ENCODE measurements at regions not wholly inside any gene's neighbourhood (a gene's known extent, or its start where the extent isn't known, plus 50 kb on each side); places are given as distances from the start of the nearest gene placed in this dataset.

DNA sequence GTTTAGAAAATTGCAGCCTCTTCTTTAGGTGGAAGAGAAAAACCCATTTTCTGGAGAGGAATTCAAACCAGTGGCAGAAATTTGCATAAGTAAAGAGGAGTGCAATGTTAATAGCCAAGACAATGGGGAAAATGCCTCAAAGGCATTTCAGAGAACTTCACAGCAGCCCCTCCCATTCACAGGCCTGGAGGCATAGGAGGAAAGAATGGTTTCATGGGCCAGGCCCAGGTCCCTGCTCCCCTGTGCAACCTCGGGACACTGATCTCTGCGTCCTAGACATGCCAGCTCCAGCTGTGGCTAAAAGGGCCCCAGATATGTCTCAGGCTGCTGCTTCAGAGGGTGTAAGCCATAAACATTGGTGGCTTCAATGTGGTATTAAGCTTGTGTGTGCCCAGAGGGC lies 161.8 kb upstream of the CENPE start:
- Histone ChIP-seq H3K9ac (ENCODE audit: control insufficient read depth, extremely low read depth, insufficient read depth, low read length) (no peak overlapping the region), H3K4me1 (ENCODE audit: control insufficient read depth, extremely low read depth, insufficient read depth, low read length) (no peaks in the 10 kb centered on the region), H3K4me2 (ENCODE audit: control insufficient read depth, extremely low read depth, insufficient read depth, low read depth, low read length) (no peak overlapping the region), H3K4me3 (ENCODE audit: control insufficient read depth in 2 of 3, extremely low read depth in 1 of 3, insufficient read depth in 2 of 3, low read depth in 1 of 3, low read length in 3 of 3) (no peak overlapping the region), H3K79me2 (ENCODE audit: control insufficient read depth, insufficient read depth, low read length) (no peaks in the 10 kb centered on the region), H2AFZ (ENCODE audit: control insufficient read depth, low read length) (no peak overlapping the region), H4K20me1 (ENCODE audit: control insufficient read depth, extremely low read depth, insufficient read depth, low read length) (no peaks in the 10 kb centered on the region), H3K27ac (ENCODE audit: control insufficient read depth, insufficient read depth, low read length) (no peak overlapping the region), H3K36me3 (ENCODE audit: control insufficient read depth in 2 of 2, extremely low read depth in 1 of 2, insufficient read depth in 2 of 2, low read length in 2 of 2) (no peaks in the 10 kb centered on the region), H3K9me3 (ENCODE audit: control insufficient read depth, low read depth, low read length) (no peaks in the 10 kb centered on the region), H3K27me3 (ENCODE audit: control insufficient read depth, extremely low read depth, insufficient read depth, low read length) (no peaks in the 10 kb centered on the region), H3K9me1 (ENCODE audit: control insufficient read depth, extremely low read depth, insufficient read depth, low read length) (no peaks in the 10 kb centered on the region)
- DNase-seq (ENCODE audit: low read depth, low spot score) (no peak), FAIRE-seq (no peak)
- dilution Hi-C loops (cut with MboI; ENCODE audit: extremely low pct_ligation_motif_present, low sequenced_read_pairs), result no loop called here
- TF ChIP-seq, protein P1, sequence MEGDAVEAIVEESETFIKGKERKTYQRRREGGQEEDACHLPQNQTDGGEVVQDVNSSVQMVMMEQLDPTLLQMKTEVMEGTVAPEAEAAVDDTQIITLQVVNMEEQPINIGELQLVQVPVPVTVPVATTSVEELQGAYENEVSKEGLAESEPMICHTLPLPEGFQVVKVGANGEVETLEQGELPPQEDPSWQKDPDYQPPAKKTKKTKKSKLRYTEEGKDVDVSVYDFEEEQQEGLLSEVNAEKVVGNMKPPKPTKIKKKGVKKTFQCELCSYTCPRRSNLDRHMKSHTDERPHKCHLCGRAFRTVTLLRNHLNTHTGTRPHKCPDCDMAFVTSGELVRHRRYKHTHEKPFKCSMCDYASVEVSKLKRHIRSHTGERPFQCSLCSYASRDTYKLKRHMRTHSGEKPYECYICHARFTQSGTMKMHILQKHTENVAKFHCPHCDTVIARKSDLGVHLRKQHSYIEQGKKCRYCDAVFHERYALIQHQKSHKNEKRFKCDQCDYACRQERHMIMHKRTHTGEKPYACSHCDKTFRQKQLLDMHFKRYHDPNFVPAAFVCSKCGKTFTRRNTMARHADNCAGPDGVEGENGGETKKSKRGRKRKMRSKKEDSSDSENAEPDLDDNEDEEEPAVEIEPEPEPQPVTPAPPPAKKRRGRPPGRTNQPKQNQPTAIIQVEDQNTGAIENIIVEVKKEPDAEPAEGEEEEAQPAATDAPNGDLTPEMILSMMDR (optimal IDR thresholded peaks at IDR 0.05 in 1 of 3, IDR thresholded peaks at IDR 0.05 in 1 of 3, conservative IDR thresholded peaks at IDR 0.05 in 1 of 3; ENCODE audit: extremely low read depth in 1 of 3, insufficient read depth in 2 of 3, low read length in 3 of 3), result no peak
- no peak for TF ChIP-seq EZH2 (IDR thresholded peaks at IDR 0.05; ENCODE audit: low read length)

DNA sequence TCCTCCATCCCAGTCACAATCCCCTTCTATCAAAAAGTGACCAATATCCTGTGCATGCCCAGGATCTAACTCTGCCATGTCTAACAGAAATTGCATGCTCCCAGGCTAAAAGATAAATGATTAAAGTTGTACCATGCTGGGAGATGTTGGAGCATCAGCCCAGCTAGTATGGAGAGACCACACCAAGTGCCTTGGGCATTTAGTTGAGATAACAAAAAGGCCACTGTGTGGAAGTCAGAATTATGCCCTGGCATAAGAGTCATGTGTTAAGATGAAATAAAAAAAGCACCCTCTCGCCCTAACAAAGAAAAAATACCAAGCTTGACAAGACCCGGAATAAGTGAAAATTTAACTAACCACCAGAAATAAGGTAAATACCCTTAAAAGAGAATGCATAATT lies 155.9 kb upstream of the CENPE start:
- H3K27ac ChIP-seq (ENCODE audit: control insufficient read depth, insufficient read depth, low read length), result no peak overlapping the region
- H3K9me3 ChIP-seq (ENCODE audit: control insufficient read depth, low read depth, low read length), result no peaks in the 10 kb centered on the region
- H3K9ac ChIP-seq (ENCODE audit: control insufficient read depth, extremely low read depth, insufficient read depth, low read length), result no peak overlapping the region
- H3K27me3 ChIP-seq (ENCODE audit: control insufficient read depth, extremely low read depth, insufficient read depth, low read length), result no peaks in the 10 kb centered on the region
- no peaks in the 10 kb centered on the region for H3K36me3 ChIP-seq (ENCODE audit: control insufficient read depth in 2 of 2, extremely low read depth in 1 of 2, insufficient read depth in 2 of 2, low read length in 2 of 2)
- H3K4me1 ChIP-seq (ENCODE audit: control insufficient read depth, extremely low read depth, insufficient read depth, low read length), result no peaks in the 10 kb centered on the region
- no peak for FAIRE-seq
- no peak overlapping the region for H3K4me3 ChIP-seq (ENCODE audit: control insufficient read depth in 2 of 3, extremely low read depth in 1 of 3, insufficient read depth in 2 of 3, low read depth in 1 of 3, low read length in 3 of 3)
- TF ChIP-seq, protein P1 (optimal IDR thresholded peaks at IDR 0.05 in 1 of 3, IDR thresholded peaks at IDR 0.05 in 1 of 3, conservative IDR thresholded peaks at IDR 0.05 in 1 of 3; ENCODE audit: extremely low read depth in 1 of 3, insufficient read depth in 2 of 3, low read length in 3 of 3), result no peak
- no peak for TF ChIP-seq EZH2 (IDR thresholded peaks at IDR 0.05; ENCODE audit: low read length)
- DNase-seq (ENCODE audit: low read depth, low spot score), result no peak
- no peaks in the 10 kb centered on the region for H4K20me1 ChIP-seq (ENCODE audit: control insufficient read depth, extremely low read depth, insufficient read depth, low read length)
- no peaks in the 10 kb centered on the region for H3K79me2 ChIP-seq (ENCODE audit: control insufficient read depth, insufficient read depth, low read length)
- dilution Hi-C loops (cut with MboI; ENCODE audit: extremely low pct_ligation_motif_present, low sequenced_read_pairs), result no loop called here
- no peaks in the 10 kb centered on the region for H3K9me1 ChIP-seq (ENCODE audit: control insufficient read depth, extremely low read depth, insufficient read depth, low read length)
- no peak overlapping the region for H2AFZ ChIP-seq (ENCODE audit: control insufficient read depth, low read length)
- H3K4me2 ChIP-seq (ENCODE audit: control insufficient read depth, extremely low read depth, insufficient read depth, low read depth, low read length), result no peak overlapping the region
